ENCODE measurements at regions not wholly inside any gene's neighbourhood (a gene's known extent, or its start where the extent isn't known, plus 50 kb on each side); places are given as distances from the start of the nearest gene placed in this dataset.

DNA sequence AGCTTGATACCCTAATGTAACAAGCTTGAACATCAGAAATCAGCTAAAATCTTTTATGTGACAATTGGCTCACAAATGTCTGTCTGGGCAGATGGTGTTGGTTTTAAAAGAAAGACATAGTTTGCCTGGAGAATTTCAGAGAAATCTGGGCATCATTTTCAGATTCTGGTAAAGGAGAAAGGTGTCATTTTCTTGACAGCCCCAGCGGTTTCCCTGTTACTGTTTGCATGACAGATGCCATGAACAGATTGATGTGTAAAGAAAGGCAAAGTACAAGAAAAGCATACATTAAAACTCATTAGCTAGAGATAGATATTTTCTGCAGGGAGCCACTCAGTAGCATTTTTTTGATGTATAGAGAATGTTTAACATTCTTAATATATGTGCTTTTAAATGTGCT, 987.9 kb downstream of the OLFM4 start:
- TF ChIP-seq, protein P1, sequence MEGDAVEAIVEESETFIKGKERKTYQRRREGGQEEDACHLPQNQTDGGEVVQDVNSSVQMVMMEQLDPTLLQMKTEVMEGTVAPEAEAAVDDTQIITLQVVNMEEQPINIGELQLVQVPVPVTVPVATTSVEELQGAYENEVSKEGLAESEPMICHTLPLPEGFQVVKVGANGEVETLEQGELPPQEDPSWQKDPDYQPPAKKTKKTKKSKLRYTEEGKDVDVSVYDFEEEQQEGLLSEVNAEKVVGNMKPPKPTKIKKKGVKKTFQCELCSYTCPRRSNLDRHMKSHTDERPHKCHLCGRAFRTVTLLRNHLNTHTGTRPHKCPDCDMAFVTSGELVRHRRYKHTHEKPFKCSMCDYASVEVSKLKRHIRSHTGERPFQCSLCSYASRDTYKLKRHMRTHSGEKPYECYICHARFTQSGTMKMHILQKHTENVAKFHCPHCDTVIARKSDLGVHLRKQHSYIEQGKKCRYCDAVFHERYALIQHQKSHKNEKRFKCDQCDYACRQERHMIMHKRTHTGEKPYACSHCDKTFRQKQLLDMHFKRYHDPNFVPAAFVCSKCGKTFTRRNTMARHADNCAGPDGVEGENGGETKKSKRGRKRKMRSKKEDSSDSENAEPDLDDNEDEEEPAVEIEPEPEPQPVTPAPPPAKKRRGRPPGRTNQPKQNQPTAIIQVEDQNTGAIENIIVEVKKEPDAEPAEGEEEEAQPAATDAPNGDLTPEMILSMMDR (IDR thresholded peaks at IDR 0.05; ENCODE audit: poor library complexity, severe bottlenecking): no peak
- TF ChIP-seq, protein P2, sequence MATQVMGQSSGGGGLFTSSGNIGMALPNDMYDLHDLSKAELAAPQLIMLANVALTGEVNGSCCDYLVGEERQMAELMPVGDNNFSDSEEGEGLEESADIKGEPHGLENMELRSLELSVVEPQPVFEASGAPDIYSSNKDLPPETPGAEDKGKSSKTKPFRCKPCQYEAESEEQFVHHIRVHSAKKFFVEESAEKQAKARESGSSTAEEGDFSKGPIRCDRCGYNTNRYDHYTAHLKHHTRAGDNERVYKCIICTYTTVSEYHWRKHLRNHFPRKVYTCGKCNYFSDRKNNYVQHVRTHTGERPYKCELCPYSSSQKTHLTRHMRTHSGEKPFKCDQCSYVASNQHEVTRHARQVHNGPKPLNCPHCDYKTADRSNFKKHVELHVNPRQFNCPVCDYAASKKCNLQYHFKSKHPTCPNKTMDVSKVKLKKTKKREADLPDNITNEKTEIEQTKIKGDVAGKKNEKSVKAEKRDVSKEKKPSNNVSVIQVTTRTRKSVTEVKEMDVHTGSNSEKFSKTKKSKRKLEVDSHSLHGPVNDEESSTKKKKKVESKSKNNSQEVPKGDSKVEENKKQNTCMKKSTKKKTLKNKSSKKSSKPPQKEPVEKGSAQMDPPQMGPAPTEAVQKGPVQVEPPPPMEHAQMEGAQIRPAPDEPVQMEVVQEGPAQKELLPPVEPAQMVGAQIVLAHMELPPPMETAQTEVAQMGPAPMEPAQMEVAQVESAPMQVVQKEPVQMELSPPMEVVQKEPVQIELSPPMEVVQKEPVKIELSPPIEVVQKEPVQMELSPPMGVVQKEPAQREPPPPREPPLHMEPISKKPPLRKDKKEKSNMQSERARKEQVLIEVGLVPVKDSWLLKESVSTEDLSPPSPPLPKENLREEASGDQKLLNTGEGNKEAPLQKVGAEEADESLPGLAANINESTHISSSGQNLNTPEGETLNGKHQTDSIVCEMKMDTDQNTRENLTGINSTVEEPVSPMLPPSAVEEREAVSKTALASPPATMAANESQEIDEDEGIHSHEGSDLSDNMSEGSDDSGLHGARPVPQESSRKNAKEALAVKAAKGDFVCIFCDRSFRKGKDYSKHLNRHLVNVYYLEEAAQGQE (IDR thresholded peaks at IDR 0.05; ENCODE audit: borderline replicate concordance): peak; percentile 51
- peak; percentile 93 for TF ChIP-seq POLR2AphosphoS5 (IDR thresholded peaks at IDR 0.05)
- peak; percentile 99 for TF ChIP-seq EP300 (conservative IDR thresholded peaks at IDR 0.05; ENCODE audit: poor library complexity, severe bottlenecking)
- no peak for TF ChIP-seq EZH2 (IDR thresholded peaks at IDR 0.05; ENCODE audit: borderline replicate concordance, insufficient read depth, low read length, poor library complexity, severe bottlenecking)
- TF ChIP-seq SMC3 (conservative IDR thresholded peaks at IDR 0.05; ENCODE audit: poor library complexity): no peak
